TTC549 (cell line): ENCODE measurements at regions not wholly inside any gene's neighbourhood (a gene's known extent, or its start where the extent isn't known, plus 50 kb on each side); places are given as distances from the start of the nearest gene placed in this dataset.
"Not testable (repeated sequence)": the region's sequence is repeated elsewhere in the genome, so short reads cannot be mapped to it uniquely, and the experiment has no call there.

ENCODE experiments used
- FAIRE-seq: peaks from 2 replicates; lab custom pipeline; 2012; peaks lifted over from hg19 to GRCh38; lab: Jason Lieb, UNC

GRCh38 chr12:87253157-87253556 lies 776.0 kb downstream of the C12orf50 start:
- FAIRE-seq = no peak

DNA sequence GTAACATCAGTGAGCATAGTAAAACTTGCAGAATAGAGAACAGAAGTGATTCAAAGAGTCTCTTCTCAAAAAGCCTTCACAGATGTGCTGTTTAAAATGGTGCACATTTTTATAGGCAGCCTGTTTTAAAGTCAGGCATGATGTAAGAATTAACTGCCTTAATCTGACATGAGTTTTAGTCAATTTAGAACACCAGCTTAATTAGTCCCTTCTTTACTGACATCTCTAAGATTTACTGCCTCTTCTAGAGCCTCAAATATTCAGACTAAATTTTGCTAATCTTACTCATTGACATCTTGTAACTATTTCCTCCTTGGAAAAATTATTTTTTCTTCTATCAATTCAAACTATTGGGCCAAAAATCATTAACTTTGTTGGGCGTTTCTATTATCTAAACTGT lies 782.5 kb downstream of the C12orf50 start:
- no peak for FAIRE-seq

DNA sequence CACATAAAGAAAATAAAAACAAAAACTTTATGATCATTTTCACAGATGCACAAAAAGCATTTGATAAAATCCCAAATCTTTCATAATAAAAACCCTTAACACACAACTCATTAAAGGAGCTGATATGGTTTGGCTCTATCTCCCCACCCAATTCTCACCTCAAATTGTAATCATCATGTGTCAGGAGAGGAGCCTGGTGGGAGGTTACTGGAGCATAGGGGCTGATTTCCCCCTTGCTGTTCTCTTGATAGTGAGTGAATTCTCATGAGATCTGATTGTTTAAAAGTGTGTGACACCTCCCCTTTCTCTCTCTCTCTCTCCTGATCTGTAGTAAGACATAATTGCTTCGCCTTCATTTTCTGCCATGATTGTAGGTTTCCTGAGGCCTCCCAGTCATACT lies 790.7 kb downstream of the C12orf50 start:
- no peak for FAIRE-seq

- FAIRE-seq = no peak
Measured at GRCh38 chr12:87234898-87235297, 794.3 kb downstream of the C12orf50 start.

- FAIRE-seq = no peak
Measured at GRCh38 chr12:87233671-87234070, 795.5 kb downstream of the C12orf50 start.

- no peak for FAIRE-seq
Measured at GRCh38 chr12:87231818-87232217, 797.4 kb downstream of the C12orf50 start.

GRCh38 chr12:87230441-87230840 lies 798.8 kb downstream of the C12orf50 start:
- no peak for FAIRE-seq

GRCh38 chr12:87227162-87227561 lies 802.0 kb downstream of the C12orf50 start:
- FAIRE-seq = no peak

DNA sequence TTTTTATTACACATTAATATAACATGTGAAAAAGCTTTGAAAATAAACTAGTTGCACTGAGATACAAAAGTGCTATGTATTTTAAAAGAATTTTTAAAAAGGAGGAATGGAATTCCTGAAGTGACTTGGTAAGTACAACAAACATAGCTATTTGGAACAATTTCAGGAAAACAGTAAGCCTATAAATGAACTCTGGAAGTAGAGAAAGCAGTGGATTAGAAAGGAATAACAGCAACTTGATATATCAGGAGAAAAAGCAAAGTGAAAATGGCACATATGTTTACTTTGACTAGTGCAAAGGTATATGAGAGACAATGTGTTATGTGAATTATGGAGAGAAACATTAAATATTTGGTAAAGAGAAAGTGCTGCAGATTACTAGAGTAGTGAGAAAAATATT lies 811.7 kb downstream of the C12orf50 start:
- no peak for FAIRE-seq

GRCh38 chr12:87216436-87216835 lies 812.8 kb downstream of the C12orf50 start:
- no peak for FAIRE-seq

DNA sequence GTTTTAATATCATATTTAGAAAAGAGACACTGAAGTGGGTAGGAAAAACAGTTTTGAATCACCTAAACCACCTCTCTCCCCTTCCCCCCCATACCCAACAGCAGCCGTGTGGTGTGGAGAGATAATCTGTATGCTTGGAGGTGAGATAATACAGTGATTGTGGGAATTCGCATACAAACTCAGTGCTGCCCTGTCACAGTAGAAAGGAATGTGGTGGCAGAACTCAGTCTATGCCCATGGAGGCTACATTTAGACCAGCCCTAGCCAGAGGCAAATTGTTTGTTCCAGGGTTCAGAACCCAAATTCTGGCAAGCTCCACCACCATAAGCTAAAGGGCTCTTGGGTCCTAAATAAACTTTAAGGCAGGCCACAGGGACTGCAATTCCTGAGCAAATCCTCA lies 827.0 kb downstream of the C12orf50 start:
- FAIRE-seq = no peak

DNA sequence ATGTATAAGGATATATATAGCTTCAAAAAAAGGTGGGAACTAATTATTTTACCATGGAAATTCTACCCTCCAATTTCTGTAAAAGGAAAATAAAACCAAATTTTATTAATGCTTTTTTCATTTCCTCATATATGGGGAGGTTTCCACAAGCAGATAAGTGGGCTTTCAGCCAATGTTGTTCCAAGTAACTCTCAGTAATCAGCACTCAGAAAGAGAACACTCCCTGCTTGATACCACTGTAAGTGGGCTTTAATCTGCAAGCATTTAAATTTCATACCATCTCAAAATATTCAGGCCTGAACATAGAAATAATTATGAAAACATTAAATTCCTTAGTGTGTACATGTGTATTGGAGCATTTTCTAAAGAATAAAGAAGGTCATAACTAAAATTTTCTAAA lies 827.6 kb downstream of the C12orf50 start:
- FAIRE-seq = no peak

DNA sequence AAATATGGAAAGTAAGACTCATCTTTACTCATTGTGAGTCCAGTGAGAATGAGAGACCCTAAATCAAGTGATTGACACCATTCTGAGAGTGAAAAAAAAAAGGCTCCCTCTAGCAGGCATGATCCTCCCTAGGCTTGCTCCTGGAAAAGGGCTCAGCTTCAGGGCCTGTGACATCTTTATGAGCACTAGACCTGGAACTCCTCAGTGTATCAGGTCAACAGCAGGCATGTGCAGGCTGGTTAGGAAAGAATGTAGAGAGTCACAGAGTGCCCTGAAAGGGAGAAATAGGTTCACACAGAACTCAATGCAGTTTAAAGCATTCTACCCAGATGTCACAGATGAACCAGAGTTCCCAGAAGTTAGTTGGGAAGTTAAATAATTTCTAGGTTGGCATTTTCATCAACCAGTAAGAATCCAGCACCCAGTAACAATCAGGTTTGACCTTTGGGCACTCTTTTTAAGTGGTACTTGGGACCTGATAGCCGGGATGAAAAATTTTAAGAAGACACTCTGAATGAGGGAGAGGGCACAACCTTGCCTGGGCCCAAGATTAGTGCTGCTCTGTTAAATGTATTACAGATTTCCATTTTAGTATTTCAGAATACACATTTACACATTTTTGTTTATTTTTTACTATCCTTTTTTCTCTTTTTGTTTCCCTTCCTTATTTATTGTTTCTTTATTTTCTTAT lies 828.8 kb downstream of the C12orf50 start:
- no peak for FAIRE-seq

DNA sequence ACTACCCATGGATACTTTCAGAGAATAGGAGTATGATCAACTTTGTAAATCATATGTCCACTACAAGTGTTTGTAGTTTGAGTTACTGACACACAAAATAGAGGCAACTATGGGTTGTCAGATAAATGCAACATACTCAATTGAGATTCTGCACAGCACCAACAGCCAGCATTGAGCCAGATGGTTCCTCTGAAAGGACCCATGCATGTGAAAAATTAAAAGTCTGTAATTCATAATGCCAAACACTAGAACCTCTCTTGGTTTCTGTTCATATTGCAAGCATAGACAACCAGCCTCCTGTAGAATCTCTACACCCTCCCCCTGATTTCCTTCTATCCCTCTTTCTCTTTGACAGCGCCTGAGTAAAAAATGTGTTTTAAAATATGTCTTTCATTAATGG lies 831.0 kb downstream of the C12orf50 start:
- no peak for FAIRE-seq

- no peak for FAIRE-seq
Measured at GRCh38 chr12:87196321-87196720, 832.9 kb downstream of the C12orf50 start.

- FAIRE-seq = not testable (repeated sequence)
Measured at GRCh38 chr12:87194389-87194788, 834.8 kb downstream of the C12orf50 start.

DNA sequence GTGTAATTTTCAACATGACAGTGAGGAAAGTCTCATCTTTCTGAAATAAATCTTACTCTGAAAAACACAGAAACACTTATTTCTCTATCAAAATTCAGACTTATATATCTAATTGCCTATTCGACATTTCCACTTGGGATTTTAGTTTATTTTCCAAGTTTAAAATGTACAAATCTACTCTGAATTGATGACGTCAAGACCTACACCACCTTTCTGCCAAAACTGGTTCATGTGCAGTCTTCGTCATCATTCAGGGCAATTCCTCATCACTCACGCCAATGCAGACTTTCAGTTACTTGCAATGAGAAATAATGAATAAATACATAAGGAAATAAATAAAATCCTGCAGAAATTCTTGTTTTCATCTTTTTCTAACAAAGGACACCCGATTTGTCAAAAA lies 843.8 kb downstream of the C12orf50 start:
- FAIRE-seq = no peak

DNA sequence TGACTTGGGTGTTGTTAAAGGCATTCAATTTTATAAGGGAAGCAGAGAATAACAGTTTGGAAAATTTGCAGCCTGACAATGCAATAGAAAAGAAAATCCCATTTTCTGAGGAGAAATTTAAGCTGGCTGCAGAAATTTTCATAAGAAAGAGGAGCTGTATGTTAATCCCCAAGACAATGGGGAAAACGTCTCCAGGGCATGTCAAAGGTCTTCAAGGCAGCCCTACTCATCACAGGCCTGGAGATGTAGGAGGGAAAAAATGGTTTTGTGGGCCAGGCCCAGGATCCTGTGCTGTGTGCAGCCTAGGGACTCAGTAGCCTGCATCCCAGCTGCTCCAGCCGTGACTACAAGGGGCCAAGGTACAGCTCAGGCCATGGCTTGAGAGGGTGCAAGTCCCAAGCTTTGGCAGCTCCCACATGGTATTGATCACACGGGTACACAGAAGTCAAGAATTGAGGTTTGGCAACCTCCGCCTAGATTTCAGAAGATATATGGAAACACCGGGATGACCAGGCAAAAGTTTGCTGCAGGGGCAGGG lies 846.4 kb downstream of the C12orf50 start:
- FAIRE-seq = no peak

GRCh38 chr12:87171356-87171755 lies 857.8 kb downstream of the C12orf50 start:
- FAIRE-seq = no peak

- FAIRE-seq = no peak
Measured at GRCh38 chr12:87169010-87169409, 860.2 kb downstream of the C12orf50 start.

DNA sequence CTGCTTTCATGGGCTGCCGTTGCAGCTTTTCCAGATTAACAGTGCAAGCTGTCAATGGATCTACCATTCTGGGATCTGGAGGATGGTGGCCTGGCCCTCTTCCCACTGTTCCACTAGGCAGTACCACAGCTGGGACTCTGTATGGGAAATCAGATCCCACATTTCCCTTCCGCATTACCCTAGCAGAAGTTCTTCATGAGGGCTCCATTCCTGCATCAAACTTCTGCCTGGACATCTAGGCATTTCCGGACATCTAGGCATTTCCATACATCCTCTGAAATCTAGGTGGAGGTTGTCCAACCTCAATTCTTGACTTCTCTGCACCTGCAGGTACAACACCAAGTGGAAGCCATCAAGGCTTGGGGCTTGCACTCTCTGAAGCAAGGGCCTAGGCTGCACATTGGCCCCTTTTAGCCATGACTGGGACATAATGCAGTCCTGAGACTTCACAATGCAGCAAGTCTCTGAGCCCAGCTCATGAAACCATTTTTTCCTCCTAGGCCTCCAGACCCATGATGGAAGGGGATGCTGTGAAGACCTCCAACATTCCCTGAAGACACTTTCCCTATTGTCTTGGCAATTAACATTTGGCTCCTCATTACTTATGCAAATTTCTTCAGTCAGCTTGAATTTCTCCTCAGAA lies 863.3 kb downstream of the C12orf50 start:
- no peak for FAIRE-seq

DNA sequence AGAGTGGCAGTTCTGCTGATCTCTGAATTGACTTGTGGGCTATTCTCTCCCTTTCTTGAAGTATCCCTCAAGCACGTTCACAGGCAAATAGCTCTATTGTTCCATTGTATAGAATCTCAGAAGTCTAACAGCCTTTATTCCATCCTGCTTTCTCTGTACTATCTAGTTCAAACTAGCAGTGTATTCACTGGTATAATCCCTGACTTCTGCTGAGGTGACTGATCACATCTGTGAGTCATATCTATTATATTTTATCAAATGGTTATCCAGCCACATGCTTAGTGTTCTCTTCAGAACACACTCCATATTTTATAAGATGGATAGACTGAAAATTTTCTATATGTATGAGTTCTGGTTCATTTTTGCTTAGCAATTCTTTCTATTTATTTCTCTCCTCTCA lies 866.1 kb downstream of the C12orf50 start:
- FAIRE-seq = no peak

DNA sequence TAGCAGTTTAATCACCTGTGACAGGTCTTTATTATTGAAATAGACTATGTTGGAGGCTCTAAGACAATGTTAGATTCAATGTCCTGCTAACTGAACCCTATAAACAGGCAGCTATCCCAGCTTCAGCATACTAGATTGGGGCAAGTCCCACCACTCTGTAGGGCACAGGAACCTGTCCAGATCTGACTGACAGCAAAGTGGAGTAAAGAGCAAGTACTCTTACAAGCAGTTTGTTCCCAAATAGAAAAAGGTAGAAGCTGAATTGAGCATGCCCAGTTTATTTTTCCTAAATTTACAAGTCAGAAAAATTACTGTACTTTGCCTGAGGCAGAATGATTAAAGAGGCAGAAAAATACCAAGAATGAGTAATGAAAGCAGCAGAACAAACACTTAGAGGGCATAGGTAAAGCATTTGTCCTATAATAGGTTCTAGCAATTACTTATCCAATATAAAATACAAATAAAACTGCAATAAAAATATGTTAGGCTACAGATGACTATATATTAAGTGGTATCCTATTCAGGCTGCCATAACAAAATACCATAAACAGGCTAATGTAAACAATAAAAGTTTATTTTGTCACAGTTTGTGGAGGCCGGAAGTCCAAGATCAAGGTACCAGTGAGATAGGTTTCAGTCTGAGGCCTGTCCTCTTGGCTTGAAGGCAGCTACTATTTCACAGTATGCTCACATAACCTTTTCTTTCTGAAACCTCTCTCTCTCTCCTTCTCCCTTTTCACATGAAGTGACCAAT lies 868.2 kb downstream of the C12orf50 start:
- no peak for FAIRE-seq
